TTC549 (cell line): ENCODE measurements at regions not wholly inside any gene's neighbourhood (a gene's known extent, or its start where the extent isn't known, plus 50 kb on each side); places are given as distances from the start of the nearest gene placed in this dataset.
"Not testable (repeated sequence)": the region's sequence is repeated elsewhere in the genome, so short reads cannot be mapped to it uniquely, and the experiment has no call there.

Experiments
- FAIRE-seq: peaks from 2 replicates; lab custom pipeline; 2012; peaks lifted over from hg19 to GRCh38; lab: Jason Lieb, UNC

DNA sequence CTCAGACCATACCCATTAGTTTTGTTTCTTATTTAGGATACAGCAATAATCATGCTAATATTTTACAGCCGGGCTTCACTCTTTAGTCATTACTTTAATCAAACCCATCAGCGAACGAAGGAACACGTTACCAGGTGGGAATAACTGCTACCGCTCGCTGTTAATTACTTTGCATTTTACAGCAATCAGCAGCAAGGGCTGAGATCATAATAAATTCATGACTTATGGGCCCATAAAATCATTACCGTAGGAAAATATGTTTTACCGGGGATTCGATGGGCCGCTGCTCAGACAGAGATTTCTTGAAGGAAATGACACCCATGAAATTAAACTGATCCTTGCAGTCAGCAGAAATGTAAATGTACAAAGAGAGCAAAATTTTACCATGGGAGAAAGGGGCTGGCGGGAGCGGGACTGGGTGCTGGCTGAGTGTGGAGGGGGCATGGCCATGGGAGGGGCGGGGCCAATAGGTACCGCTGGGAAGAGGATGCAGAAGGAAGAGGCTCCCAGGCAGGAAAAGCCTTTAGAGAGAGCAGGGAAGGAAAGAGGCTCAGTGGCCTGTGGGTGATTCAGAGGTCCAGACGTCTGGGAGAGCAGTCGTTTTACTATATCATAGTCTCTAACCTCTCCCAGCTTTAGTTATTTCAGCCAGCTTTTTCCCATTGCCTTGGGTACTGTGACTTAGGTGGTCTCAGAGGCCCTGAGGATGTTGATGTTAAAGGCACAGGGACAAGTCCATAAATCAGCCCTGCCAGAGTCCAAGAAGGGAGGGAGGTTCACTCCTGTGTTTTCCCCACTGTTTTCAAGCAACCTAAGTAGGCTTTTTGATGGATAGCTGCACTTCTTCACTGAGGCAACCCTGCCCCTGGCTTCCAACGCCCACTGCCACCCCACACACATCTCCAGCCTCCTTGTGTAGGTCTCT, 258.9 kb downstream of the SEC16B start:
- no peak for FAIRE-seq

DNA sequence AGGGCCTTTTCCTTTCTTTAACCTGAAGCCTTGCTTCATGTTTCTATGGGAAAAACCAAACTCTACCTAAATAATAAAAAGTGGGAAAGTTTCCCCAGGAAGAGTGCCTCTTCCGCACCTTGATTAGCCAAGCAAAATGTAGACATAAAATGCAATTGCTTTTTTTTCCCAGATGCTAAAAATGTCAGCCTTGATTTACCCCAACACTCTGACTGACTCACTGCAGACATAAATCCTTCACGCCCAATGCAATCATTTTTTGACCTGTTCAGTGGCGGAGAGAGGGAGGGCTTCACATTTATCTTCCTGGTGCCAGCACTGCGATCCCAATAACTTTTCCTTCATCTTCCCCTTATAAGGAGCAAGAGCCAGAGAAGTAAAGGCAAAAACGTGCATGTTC, 261.5 kb downstream of the SEC16B start:
- no peak for FAIRE-seq

DNA sequence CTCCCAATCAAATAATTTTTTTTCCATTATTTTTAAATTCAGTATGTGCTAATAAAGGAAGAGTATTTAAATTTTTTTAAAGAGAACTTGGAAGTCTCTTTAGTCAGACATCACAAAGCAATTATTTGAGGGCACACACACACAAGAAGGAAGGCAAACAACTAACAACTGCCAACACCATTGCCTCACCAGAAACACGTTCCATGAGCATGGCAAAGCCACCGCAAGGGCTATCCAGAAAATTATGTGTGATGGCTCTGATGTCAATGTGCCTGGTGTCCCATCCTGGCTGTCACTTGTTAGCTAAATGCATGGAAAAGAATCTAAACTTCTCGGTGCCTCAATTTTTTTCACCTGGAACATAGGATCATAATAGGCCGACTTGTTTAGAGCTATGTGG, 262.9 kb downstream of the SEC16B start:
- FAIRE-seq: no peak

DNA sequence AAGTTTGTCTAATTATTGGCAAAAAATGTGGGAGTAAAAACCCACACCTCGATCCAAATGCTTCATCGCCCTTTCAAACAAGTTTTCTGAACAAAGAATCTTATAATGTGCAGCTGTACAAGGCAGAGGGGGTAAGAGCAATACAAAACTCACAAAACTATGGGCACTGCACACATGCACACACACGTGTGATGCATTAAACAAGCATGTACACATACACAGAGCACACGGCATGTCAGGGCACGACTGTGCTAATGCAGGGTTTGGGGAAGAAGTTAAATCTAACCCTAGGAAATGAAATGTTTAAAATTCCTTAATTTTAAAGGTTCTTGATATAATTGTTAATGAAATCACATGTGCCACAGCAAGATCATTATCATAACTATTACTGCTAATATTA, 264.0 kb downstream of the SEC16B start:
- no peak for FAIRE-seq

DNA sequence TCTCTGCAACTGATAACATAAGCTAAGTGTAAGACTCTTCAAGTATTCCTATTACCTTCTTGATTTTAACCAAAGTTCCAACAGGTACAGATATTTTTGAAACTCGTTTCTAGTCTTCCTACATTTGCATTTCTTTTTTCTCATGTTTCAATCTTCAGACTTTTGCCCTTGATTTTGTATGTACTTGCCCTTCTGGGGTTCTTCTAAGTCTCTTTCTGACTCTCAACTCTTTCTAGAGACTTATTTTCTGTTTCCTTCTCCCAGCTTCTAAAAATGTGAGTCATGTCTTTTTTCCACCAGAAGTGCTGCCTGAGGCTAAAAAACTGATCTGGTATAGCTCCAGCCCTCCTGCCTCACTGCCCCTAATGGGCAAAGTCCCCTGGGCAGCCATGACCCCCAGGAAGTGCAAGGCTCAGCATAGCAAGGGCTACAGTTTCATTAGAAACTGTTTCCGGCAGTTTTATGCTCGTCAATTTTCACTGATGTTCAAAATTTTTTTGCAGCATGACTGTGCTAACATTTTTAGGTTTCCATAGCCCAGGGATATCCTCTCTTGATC, 265.9 kb downstream of the SEC16B start:
- FAIRE-seq: no peak

DNA sequence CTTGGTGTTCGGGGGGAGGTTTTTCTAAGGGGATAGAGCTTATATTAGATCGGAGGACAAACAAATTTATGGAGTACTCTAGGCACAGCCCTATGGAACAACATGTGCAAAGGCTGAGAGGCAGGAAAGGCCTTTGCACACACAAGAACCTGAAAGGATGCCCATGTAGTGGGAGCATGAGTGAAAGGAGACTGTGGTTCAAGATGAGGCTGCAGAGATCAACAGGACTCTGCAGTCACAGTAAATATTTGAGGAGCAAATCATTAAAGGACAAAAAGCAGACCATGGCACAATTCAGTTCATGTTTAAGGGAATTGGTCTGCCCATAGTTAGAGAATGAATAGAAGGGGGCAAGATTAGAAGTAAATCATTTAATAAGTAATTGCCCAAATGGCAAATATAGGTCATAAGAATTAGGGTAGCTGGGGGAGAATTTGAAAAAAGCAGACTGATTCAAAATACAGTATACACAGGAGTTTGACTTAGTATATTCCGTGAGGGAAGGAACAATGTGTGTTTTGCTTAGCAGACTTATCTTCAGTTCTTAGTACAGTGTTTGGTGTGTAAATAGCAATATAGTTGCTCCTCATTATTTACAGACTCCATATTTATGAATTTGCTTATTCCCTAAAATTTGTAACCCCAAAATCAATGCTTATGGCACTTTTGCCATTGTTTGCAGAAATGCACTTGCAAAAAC, 268.1 kb downstream of the SEC16B start:
- FAIRE-seq: no peak

DNA sequence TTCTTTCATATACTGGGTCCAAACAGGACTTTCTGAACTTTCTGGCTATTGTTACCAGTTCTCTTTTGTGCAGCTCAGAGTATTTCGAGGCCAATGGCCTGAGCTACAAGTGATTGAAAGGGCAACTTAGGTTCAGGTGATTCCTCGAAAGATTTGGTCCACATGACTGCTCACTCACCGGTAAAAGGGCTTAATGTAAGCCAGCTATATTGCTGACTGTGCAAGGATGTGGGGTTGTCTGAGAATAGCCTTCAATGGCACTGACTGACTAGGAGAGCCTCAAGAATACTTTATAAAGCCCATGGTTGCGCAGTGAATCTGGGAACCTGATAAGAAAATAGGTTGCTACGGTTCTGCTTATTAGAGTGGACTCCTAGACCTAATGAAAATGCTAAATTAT, 269.0 kb downstream of the SEC16B start:
- FAIRE-seq: no peak

DNA sequence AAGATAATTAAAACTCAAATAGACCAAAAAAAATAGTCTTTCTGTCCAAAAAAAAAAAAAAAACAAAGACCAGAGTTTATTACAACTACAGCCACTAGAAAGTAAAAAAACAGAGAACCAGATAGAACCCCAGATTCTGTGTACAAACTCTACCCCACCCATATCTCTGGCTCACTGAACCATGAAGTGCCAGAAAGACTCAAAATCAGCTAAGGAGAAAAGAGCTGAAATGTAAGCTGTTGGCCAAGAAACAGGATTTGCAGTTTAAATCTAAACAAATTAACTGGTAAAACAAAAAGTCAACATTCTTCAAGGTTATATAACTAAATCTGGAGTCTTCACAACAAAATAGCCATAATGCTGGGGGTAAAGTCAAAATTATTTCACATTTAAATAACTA, 278.9 kb downstream of the SEC16B start:
- peak; percentile 15 for FAIRE-seq

DNA sequence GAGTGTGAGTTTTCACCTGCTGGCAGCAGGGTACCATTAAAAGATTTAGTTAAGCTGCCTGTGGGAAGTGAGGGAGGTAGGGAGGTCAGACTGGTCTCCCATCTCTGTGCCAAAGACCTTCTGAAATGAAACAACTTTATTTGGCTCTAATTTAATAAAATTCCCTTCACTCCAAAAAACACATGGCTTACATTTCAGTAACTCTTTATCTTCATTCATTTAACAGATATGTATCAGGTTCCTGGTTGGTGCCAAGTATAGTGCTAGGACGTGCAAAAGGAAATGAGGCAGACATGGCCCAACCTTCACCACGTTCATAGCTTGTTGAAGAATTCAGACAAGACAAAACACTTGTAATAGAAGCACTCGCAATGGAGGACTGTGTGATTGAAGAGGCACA, 282.3 kb downstream of the SEC16B start:
- FAIRE-seq: no peak

DNA sequence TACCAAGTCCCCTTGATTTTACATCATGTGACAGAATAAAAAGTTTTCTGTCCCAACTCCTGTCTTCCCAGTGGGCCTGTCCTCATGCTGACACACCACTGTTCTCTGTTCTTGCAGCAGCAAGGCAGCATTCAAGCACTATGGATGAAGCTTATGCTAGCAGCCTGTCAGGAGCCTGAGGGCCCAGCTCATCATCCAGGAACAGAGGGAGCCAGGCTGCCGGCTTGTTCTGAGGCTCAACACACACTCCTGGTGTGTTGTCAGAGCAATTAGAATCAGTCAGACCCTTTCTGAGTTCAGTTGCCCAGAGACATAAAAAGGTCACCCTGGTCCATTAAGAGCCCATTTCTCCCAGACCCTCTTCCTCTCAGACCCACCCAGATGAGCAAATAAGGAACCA, 282.9 kb downstream of the SEC16B start:
- FAIRE-seq: no peak

DNA sequence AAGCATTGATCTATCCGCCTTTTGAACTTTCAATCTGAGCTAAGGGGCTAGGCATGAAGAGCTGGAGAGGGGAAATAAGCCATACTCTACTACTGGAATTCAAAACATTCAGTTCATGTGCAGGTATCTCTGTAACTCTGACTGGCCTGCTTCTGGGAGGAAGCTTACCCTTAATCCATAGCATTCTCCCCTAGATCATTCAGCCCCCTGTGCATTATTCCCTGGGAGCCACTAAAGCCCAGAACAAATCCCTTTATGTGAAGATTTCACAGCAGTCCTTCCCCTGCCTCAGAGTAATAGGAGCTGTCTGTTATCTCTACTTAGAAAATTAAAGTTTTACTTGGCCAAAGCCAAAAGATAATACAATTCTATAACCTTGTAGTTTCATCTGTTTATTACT, 300.7 kb downstream of the SEC16B start:
- FAIRE-seq: no peak

DNA sequence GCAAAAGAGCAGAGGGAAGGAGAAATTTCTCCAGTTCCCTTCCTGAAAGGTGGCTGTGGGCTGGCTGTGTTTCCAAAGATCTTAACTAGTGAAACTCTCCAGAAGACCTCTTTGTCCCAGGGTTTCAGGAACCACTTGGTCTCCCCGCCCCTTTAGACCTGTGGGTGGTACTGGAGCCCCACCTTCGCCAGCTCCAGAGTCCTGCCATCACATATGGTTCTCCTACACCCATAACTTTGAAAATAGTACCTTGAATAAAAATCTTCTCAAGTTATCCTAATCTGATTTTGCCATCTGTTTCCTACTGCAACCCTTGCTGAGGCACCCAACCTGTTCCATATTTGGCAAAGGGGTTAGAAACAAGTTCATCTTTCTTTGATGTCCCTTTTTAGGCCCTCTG, 303.9 kb downstream of the SEC16B start:
- no peak for FAIRE-seq

DNA sequence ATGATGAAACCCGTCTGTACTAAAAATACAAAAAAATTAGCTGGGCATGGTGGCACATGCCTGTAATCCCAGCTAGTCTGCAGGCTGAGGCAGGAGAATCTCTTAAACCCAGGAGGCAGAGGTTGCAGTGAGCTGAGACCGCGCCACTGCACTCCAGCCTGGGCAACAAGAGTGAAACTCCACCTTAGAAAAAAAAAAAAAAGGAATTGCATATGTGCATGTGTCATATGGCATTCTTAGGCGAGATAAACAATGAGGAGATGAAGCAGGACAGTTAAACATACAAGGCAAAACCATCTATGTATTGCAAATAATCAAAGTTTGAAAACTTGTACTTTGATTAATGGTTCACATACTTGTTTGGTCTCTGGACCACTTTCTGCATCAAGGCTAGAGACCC, 305.1 kb downstream of the SEC16B start:
- not testable (repeated sequence) for FAIRE-seq

DNA sequence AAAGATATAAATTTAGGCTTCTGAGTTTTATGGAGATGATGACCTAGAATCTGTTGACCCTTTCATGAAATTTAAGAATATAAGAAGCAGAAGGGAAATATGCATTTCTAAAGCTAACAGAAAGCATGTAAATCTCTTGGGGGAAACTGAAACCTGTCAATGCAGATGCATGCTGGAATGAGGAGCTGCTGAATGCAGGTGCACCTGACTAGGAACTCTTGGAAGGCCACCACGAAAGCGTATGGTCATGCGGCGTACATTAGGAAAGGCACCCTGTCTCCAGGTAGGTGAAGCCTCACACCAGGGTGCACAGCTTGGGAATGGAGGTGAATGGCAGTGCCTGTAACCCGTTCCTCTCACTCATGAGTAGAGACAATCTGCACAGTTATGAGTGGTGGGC, 309.7 kb downstream of the SEC16B start:
- no peak for FAIRE-seq

DNA sequence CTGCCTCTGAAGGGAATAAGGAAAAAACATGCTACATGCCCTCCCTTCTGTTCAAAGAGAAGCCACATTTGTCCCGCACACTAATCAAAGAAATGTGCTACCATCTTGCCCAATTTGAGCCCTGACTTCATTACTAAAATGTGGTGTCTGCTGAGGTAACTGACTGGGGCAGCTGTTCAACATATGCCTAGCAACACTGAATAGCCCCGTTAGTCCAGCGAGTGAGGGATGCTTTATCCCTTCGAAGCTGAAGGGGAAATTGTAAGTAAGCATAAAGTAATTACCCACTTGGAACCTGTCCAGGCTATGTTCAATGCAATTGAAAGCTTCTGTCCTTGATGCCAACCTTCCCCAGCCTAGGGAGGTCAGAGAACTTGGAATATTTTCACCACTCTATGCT, 310.6 kb downstream of the SEC16B start:
- no peak for FAIRE-seq

DNA sequence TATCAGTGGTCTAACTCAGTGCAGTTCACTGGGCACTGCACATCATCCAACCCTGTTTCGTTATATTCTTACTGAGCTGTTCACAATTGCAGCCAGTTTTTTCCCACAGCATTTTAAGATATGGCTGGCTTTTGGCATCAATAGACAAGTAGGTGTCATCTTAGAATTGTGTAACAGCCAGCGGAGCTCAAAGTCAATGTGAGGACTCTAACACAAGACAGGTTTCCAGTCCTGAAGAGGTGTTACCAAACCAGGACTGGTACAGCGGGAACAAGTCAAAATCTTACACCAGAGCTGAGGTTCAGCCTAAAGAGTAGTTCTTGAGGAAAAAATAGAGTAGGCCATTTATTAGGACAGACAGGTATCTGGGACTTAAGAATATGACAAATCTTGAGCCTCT, 313.3 kb downstream of the SEC16B start:
- no peak for FAIRE-seq

DNA sequence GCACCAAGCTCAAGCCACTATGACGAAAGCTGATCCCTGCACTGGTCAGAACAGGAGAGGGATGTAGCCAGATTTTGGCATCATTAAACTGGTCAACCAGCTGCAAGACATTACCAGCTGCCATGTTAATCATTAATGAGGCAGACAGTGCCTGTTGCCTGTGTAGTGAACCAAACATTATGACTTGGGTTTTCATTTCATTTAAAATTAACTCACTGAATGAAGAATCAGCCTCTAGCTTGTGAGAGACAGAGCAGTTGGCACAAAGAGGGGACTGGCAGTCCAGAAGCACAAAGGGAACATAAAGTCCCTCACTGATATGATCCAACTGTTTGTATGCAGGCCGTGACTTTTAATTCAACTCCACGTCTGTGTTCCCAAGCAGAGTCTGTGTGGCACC, 318.9 kb downstream of the SEC16B start:
- FAIRE-seq: no peak

DNA sequence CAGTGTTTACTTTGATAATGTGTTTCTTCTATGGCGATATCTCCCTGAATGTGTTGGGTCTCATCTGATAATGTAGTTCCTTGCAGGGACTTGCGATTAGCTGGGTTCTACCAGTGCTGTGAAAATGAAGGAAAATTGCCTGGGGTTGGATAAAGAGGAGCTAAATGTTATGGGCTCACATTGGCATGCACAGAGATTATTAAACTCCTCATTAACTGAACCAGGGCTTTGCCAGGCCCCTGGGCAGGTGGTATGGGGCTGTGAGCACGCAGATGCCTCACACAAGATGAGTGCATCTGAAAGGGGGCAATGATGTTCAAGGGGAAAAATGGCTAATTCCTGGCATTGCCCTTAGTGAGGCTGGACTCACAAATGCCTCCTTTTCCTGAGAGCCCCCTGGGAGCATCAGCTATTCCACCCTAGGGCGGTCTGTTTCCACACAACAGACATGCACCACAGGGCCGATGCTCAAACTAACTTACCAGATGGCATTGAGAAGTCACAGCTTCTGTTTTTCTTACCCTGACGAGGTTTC, 321.1 kb downstream of the SEC16B start:
- no peak for FAIRE-seq

DNA sequence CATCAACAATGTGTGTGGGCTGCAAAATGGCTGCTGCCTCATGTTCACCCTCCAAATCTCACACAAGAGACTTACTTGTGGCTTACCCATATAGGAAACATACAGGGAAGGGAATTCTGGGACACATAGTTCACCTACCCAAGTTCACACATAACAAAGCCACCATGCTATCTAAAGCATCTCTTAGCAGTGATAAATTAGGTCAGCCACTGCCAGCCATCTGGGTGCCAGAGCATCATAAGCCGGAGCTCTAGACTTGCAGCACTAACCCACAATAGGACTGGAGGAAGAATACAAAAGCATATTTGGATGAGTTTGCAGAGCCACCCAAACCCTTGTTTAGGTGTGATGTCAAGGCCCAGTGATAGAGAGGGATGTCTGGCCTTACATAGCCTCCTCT, 321.7 kb downstream of the SEC16B start:
- no peak for FAIRE-seq

DNA sequence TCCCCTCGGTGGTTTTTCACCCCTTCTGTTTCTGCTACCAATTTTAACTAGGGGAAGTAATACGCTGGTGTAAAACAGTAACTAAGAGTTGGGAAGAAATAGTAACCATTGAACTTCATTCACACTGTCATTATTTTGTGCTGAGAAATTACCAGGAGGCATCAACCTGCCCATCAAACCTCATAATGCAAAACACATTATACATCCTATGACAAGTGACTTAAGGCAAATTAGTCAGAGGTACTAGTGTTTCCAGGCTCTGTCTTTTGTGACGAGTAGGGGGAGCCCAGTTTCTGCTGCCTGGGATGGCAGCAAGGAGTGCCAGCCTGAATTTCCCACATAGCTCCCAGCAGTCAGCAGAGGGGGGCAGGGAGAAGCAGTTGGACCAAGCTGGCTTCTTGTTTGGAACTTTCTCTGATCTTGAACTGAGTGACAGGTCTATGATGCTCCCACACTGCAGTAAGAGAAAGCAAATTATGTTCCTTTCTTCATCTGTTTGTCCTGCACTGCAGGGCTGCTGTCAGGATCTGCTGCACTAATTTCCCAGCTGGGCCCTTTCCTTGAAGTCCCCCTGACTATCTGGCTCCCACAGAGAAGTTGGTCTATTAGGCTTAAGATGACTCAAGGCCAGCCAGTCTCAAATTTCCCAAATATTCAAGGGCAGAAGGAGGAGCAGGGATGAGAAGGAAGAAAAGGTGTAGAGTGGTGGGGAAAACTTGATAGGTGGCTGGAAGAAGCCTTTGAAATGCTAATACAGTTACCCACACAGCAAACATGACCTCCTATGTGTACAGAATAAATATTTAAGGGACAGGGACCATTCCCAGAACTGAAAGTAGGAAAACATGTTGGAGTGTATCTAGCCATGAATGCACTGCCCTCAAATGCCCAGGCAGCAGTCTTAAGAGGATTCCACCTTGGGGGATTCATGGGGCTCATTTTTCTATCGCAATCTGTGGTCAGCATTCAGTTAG, 322.8 kb downstream of the SEC16B start:
- FAIRE-seq: no peak

DNA sequence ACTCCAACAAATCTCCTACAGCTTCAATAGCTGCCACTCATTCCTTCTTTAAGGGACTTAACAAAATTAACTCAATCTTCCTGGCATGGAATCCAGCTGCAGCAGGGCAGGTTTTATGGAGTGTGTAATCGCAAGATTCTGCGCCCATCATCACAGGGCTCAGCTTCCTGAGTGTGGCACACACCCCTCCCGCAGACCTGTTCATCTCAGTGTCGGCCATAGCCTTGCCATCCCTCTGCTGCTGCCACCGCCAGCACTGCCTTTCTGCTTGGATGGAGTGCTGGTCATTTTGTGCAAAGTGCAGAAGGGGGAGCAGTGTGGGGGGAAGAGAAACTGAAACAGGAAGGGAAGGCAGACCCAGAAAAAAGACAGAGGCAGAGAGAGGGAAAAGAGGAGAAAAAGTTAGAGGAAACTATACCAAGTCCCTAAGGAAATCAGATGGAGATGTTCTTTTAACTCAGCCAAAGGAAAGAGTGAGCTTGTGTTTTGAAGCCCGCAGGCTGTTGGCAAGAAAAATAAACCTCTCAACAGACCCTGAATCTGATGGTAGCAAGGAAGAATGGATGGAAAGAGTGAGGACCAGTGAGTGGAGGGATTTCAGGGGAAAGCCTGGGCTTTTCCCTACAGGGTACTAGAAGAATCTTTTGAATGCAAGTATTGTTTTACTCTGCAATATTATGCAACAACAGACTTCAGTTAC, 324.2 kb downstream of the SEC16B start:
- no peak for FAIRE-seq
